ENCODE measurements at regions not wholly inside any gene's neighbourhood (a gene's known extent, or its start where the extent isn't known, plus 50 kb on each side); places are given as distances from the start of the nearest gene placed in this dataset.

DNA sequence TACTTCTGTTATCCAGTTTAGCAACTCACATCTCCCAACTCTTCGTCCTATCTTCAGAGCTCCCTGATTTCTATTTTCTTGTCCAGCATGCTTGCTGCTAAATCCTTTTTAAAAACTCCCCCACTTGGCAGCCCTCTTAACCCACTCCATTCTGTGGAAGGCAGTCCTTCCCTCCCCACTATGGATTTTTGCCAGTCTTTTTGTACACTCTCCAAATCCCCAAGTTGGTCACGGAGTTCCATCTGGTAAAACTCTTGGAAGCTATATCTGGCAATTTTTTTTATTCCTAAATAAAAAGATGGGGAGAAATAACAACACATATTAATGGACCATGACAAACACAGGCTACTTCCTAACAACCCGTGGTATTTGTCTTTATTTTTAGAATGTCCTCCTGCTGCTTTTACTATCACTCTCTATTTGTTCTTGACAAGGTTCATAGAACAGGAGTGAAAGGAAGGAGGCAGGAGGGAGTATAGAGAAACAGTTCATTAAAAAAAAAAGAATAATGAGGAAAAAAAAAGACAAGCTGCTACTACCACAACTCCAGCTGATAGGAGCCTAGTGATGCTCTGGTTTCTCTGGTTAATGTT, 120.0 kb upstream of the THSD7B start:
- TF ChIP-seq ZNF302 (tag by site-specific recombination; IDR thresholded peaks at IDR 0.05; ENCODE audit: low read depth): no peak
- no peak for TF ChIP-seq YY1 (tag by site-specific recombination; IDR thresholded peaks at IDR 0.05)
- TF ChIP-seq ZNF274 (IDR thresholded peaks at IDR 0.05; ENCODE audit: low read length): no peak
- no peak for TF ChIP-seq ZNF274 (tag by site-specific recombination; IDR thresholded peaks at IDR 0.05; ENCODE audit: borderline replicate concordance)
- no peak for TF ChIP-seq ZNF138 (tag by site-specific recombination; IDR thresholded peaks at IDR 0.05; ENCODE audit: borderline replicate concordance)
- no peak for TF ChIP-seq ZBTB8A (tag by site-specific recombination; IDR thresholded peaks at IDR 0.05)
- no peak for TF ChIP-seq ZNF449 (tag by site-specific recombination; IDR thresholded peaks at IDR 0.05)
- TF ChIP-seq, protein P1, sequence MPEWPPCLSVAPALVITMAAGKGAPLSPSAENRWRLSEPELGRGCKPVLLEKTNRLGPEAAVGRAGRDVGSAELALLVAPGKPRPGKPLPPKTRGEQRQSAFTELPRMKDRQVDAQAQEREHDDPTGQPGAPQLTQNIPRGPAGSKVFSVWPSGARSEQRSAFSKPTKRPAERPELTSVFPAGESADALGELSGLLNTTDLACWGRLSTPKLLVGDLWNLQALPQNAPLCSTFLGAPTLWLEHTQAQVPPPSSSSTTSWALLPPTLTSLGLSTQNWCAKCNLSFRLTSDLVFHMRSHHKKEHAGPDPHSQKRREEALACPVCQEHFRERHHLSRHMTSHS (tag by site-specific recombination; IDR thresholded peaks at IDR 0.05): no peak
- no peak for TF ChIP-seq ZNF324 (tag by site-specific recombination; IDR thresholded peaks at IDR 0.05)
- H3K4me3 ChIP-seq (ENCODE audit: low read depth, low read length): no peak overlapping the region
- no peak overlapping the region for H3K27ac ChIP-seq (ENCODE audit: extremely low read depth, low read depth, low read length)
- H3K4me1 ChIP-seq (ENCODE audit: control insufficient read depth, insufficient read depth, low read length): no peaks in the 10 kb centered on the region
- H3K9me3 ChIP-seq (ENCODE audit: control insufficient read depth, insufficient read depth, low read depth, low read length): no peaks in the 10 kb centered on the region
- CTCF ChIA-PET: no interaction called here
- POLR2A ChIA-PET: no interaction called here
- no peaks in the 10 kb centered on the region for H3K36me3 ChIP-seq (ENCODE audit: control insufficient read depth in 2 of 2, insufficient read depth in 1 of 2, low read length in 2 of 2)

DNA sequence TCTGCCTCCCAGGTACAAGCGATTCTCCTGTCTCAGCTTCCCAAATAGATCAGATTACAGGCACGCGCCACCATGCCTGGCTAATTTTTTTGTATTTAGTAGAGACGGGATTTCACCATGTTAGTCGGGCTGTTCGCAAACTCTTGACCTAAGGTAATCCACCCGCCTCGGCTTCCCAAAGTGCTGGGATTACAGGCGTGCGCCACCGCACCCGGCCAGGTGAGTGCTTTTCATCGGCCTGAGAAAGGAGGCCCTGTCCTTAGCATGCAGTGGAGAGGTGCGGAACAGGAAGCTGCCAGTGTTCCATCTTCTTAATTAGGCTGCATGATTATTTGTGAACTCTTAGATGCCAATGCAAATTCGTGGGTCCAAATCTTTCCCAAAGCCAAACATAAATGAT, 125.7 kb upstream of the THSD7B start:
- Histone ChIP-seq H3K4me1 (ENCODE audit: control insufficient read depth, insufficient read depth, low read length) (no peaks in the 10 kb centered on the region), H3K36me3 (ENCODE audit: control insufficient read depth in 2 of 2, insufficient read depth in 1 of 2, low read length in 2 of 2) (no peaks in the 10 kb centered on the region), H3K9me3 (ENCODE audit: control insufficient read depth, insufficient read depth, low read depth, low read length) (no peaks in the 10 kb centered on the region), H3K27ac (ENCODE audit: extremely low read depth, low read depth, low read length) (no peak overlapping the region), H3K4me3 (ENCODE audit: low read depth, low read length) (no peak overlapping the region)
- ChIA-PET CTCF (interaction anchor here (0.6 kb wide), 1 partner anchor 260 kb away, joined by 3 read pairs; no protein-coding TSS in a partner anchor), POLR2A (no interaction called here)
- TF ChIP-seq ZBTB10 (tag by site-specific recombination; IDR thresholded peaks at IDR 0.05) (no peak), ZNF404 (tag by site-specific recombination; IDR thresholded peaks at IDR 0.05) (no peak), ZBTB48 (tag by site-specific recombination; IDR thresholded peaks at IDR 0.05) (no peak), ZNF132 (tag by site-specific recombination; IDR thresholded peaks at IDR 0.05; ENCODE audit: borderline replicate concordance) (no peak), ZNF510 (tag by site-specific recombination; IDR thresholded peaks at IDR 0.05; ENCODE audit: insufficient replicate concordance) (no peak), ZSCAN30 (tag by site-specific recombination; IDR thresholded peaks at IDR 0.05) (no peak), CTCF (tag by site-specific recombination; IDR thresholded peaks at IDR 0.05) (no peak), MYNN (tag by site-specific recombination; IDR thresholded peaks at IDR 0.05; ENCODE audit: borderline replicate concordance) (no peak), ZNF629 (tag by site-specific recombination; IDR thresholded peaks at IDR 0.05) (no peak), ZIC2 (tag by site-specific recombination; IDR thresholded peaks at IDR 0.05) (no peak), ZNF221 (tag by site-specific recombination; IDR thresholded peaks at IDR 0.05; ENCODE audit: borderline replicate concordance) (no peak), WT1 (tag by site-specific recombination; IDR thresholded peaks at IDR 0.05) (no peak), ZNF169 (tag by site-specific recombination; IDR thresholded peaks at IDR 0.05) (no peak), ZSCAN18 (tag by site-specific recombination; IDR thresholded peaks at IDR 0.05) (no peak)
